ENCODE measurements at regions not wholly inside any gene's neighbourhood (a gene's known extent, or its start where the extent isn't known, plus 50 kb on each side); places are given as distances from the start of the nearest gene placed in this dataset.
A peak's percentile ranks its signal among the peaks of the same experiment; 100 is the strongest.

DNA sequence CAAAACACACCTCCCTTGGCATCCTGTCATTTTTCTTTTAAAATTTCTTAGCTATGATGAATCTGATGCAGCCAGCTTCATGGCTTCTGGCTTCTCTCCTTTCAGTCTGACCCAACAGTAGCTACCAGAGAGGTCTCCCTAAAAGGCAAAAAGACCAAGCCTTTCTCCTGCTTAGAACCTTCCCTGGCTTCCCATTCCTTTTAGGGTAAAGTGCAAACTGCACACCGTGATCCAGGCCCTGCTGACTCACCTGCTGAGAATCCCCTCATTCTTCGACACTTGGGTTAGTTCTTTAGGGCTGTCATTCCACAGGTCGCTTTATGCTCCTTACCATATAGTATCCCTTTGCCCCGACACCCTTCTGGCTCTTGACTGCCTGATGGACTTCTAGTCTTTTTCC is 362.4 kb downstream of the MIAT start:
- DNase-seq, result peak; percentile 77

GRCh38 chr22:27022274-27022895 is 365.0 kb downstream of the MIAT start:
- DNase-seq, result peak; percentile 21

- no peak for DNase-seq
Measured at GRCh38 chr22:27022896-27023361, 365.5 kb downstream of the MIAT start.

DNA sequence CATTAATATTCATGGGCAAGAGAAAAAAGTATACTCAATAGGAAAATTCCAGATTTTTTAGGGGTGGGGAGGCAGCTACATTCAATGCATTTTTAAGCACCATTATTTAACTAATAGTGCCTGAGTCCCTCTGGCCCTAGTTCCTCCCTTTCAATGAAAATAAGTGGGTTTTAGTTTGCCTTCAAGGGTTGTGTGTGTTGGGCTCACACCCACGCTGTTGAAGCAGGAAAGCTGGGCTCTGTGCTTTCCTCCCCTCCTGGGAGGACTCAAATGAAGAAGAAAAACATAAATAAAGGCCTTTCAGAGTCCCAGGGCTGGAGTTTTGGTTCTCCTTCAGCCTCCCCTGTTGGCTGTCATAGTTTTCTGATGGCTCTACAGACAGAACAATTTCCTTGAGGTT is 366.2 kb downstream of the MIAT start:
- DNase-seq, result no peak

DNA sequence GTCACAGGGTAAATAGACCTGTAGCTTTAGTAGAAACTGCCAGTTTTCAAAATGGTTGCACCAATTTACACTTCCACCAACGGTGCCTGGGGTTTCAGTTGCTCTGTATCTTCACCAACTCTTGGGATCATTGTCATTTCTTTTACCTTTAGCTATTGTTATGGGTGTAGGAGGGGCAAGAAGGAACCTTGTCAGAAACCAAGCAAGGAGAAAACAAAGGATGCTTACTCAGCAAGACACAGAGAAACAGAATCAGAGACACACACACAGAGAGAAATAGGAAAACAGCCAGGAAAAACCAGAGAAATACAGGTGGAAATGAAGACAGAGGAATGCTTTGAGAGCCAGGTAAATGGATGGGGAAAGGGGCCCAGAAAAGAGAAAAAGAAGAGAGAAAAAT is 367.6 kb downstream of the MIAT start:
- no peak for DNase-seq

GRCh38 chr22:27028093-27028492 is 370.7 kb downstream of the MIAT start:
- DNase-seq, result no peak

GRCh38 chr22:27029584-27030130 is 372.3 kb downstream of the MIAT start:
- no peak for DNase-seq

DNA sequence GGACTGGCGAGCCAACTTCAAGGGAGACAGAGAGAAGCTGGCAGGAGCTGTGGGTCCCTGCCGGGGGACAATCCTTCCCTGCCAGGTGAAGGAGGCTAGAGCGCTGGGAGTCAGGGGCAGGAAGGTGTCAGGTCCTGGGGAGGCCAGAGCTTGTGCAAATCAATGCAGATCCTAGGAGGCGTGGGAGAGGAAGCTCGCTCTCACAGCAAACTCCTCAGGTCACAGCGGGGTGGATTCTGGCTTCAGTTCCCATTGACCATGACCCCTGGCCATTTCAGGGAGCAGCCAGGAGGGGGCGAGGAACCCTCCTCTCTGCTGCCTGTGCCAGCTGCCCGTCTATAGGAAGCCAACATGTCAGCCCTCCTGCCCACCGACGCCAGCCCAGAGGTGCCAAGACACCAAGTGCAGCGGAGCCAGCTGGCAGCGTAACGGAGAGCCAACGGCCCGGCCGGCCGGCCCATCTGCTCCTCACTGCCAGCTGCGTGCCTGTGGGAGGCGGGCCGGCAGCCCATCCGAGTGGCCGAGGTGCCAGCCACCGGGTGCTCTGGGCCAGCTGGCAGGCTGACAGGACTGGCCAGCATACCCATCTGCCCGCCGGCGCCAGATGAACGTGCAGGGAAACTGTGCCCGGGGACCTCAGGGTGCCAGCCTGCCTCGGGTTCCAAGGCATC is 374.8 kb downstream of the MIAT start:
- no peak for DNase-seq

DNA sequence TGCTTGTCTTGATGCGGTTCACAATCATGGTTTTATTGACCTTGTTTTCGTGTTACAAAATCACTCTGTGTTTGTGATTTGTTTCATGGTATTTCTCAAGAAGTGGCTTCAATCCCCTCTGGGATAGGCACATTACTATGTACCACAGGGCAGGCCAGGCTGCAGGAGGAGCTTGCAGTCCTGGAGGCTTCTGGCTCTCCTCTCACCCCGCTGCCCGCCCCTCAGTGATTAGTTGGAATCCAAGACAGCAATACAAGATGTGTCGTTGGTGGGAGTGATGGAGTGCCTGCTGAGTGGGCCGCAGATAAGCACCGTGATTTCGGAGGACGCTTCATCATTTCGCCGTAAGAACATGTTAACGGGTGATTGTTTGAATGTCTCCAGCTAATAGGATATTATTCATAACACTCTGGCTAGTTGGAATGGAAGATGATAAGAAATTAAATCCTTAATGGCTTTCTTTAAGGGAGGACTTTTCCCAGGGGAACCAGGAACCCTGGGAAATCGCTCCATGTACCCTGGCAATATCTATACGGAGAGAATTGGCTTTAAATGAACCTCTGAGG is 384.4 kb downstream of the MIAT start:
- DNase-seq, result no peak

DNA sequence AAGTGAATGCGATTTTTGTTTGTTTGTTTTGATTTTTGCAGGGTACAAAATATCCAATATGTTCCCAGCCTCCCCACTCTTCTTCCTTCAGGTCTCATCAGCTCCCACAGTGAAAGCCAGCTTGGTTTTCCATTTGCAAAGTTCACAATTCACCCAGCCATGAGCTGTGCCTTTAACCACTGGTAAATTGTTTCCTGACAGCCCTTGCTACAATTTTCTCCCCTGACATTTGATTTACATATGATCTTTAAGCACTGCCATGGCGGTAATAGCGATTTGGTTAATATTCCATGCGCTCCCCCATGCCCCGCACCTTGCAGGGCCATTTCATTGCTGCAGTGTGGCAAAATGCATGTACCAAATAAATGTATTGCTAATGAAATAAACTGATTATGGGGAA is 385.9 kb downstream of the MIAT start:
- DNase-seq, result no peak

DNA sequence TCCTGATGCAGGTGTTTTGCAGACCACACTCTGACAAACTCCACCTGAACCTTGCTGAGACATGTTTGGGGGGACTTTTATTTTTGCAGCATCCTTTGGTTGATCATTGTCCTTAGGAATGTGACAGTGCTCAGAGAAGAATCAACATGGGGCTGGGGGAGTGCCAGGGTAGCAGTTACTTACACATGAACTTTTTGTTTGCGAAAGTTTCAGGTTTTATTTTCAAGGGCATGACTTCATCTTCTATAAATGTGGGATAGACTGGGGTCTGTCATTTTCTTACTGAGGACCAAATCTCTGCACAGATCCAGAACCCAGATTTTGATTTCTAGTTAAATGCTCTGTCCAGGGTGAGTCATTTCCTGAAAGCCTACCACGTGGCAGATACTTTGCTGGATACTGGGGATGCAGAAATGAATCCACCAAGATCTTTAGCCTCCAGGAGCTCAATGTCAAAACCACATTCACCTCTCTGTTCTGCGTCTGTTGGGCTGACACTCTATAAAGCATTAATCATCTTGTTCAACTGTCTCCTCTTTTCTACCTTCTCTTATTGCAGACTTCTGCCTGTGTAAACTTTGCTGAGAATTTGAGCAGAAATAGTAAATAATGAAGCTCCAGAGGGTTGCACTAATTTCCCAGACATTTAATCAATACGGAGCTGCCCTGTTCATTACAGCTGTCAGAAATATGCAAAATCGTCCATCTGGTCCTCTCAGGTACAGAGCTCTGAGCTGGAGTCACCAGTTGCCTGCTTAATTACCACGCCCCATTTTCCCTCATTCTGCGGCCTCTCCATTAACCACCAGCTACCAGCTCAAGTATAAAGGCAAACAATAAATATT is 387.9 kb downstream of the MIAT start:
- peak; percentile 59 for DNase-seq

DNA sequence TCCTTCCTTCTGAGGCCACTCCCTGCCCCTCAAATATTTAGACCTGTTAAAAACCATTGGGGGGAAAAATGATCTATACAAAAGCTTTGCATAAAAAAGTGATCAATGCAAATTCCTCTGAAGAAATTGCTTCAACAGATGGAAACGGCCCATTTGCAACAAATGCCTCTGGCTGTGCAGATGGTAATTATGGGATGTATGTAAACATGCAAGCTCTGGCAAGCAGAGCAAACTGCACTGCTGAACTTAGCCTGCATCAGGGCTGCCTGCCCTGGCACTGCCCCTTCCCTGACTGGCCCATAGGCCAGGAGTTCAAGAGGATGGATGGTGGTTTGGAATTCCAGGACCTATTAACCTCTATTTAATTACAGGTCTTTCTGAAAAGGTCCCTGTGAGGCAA is 388.7 kb downstream of the MIAT start:
- DNase-seq, result no peak

DNA sequence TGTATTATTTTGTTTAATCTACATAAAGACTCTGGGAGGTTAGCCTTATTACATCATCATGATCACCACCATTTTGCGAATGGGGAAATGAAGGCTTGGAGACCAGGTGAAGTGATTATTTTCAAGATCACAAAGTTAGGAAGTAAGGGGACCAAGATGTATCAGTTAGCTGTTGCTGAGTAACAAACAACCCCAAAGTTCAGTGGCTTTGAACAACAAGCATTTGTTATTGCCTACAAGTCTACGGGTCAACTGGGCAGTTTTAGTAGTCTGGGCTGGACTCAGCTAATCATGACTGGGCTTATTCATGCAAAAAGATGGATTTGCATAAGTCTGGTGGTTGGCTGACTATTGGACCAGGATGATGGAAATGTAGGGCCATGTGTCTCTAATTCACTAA is 389.2 kb downstream of the MIAT start:
- no peak for DNase-seq

- DNase-seq, result no peak
Measured at GRCh38 chr22:27050771-27051170, 393.4 kb downstream of the MIAT start.

- DNase-seq, result no peak
Measured at GRCh38 chr22:27051407-27051806, 394.0 kb downstream of the MIAT start.

- no peak for DNase-seq
Measured at GRCh38 chr22:27057717-27058116, 400.3 kb downstream of the MIAT start.

DNA sequence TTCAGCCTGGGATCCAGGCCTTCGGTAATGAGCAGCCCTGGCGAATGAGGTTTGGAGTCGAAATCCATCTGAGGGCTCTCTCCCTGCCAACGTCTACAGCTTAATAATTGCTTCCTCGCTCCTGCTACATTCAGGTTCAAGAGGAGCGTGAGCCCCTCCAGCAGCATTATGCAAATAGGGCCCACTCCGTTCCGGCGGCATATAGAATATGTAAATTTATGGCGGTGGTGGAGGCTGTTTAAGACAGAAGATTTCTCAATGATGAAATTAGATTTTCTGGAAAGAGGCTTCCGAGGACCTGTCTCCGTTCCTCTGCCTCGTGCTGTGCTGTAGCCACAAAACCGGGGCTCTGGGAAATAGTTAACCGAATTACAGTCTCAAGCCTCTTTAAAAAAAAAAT is 402.8 kb downstream of the MIAT start:
- no peak for DNase-seq

DNA sequence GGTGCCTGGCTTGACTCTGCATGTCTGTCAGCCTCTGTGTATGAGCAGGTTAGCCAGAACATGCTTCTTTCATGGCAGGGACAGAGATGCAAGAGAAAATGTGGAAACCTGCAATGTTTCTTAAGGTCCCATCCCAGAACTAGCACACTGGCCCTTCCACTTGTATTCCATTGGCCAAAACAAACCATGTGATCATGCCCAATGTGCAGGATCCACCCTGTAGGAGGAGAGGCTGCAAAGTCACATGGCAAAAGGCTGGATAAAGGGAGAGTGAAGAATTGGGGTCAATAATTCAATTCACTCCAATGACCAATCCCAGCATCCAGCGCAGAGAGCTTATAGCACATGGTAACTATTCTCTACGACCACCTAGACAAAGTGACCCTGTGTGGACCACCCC is 405.5 kb downstream of the MIAT start:
- DNase-seq, result no peak

DNA sequence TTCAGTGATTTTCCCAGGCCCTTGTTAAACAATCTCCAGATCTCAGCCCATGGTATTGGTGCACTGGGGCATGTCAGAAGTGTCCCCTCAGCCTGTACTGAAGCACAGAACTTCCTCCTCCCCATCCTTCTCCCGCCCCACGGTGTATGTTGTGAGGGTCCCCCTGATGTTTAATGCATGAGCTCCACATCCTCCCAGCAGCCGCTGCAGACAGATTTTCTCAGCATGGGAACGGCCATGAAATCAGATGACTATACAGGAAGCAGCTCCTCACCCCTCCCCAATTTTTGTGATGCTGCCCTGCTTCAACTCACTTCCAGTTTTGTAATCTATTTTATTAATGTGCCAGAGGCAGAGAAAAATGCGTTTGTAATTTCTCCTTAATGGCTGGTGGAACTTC is 406.0 kb downstream of the MIAT start:
- DNase-seq, result no peak

- no peak for DNase-seq
Measured at GRCh38 chr22:27063841-27064240, 406.5 kb downstream of the MIAT start.

- no peak for DNase-seq
Measured at GRCh38 chr22:27064386-27064785, 407.0 kb downstream of the MIAT start.

- DNase-seq, result no peak
Measured at GRCh38 chr22:27065279-27065678, 407.9 kb downstream of the MIAT start.

- no peak for DNase-seq
Measured at GRCh38 chr22:27066856-27067255, 409.5 kb downstream of the MIAT start.

Measured in kidney glomerular epithelial cell (primary cell).